Activated CD8-positive, alpha-beta memory T cell treated with anti-CD3 and anti-CD28 coated beads, Interleukin-2, amount 50 U/mL, for 24 hours (primary cell): ENCODE measurements at regions not wholly inside any gene's neighbourhood (a gene's known extent, or its start where the extent isn't known, plus 50 kb on each side); places are given as distances from the start of the nearest gene placed in this dataset.

Source experiments
- DNase-seq: peaks from one replicate; pipeline ENCODE4 v3.0.0-alpha.2; 2020; ENCODE audit errors: extremely low read depth

- no peak for DNase-seq
Measured at GRCh38 chr2:226431288-226431948, 368.2 kb downstream of the IRS1 start.

- no peak for DNase-seq
Measured at GRCh38 chr2:226429476-226429875, 370.1 kb downstream of the IRS1 start.

- no peak for DNase-seq
Measured at GRCh38 chr2:226427538-226428307, 371.9 kb downstream of the IRS1 start.

GRCh38 chr2:226426292-226426736 lies 373.3 kb downstream of the IRS1 start:
- DNase-seq: no peak

GRCh38 chr2:226424971-226425370 lies 374.6 kb downstream of the IRS1 start:
- DNase-seq: no peak

- DNase-seq: peak; percentile 26
Measured at GRCh38 chr2:226423498-226423960, 376.1 kb downstream of the IRS1 start.

- DNase-seq: no peak
Measured at GRCh38 chr2:226420646-226421045, 379.0 kb downstream of the IRS1 start.

GRCh38 chr2:226418521-226418920 lies 381.1 kb downstream of the IRS1 start:
- no peak for DNase-seq

GRCh38 chr2:226414335-226414734 lies 385.3 kb downstream of the IRS1 start:
- DNase-seq: no peak

GRCh38 chr2:226413498-226414130 lies 386.0 kb downstream of the IRS1 start:
- DNase-seq: no peak

GRCh38 chr2:226411727-226412360 lies 387.8 kb downstream of the IRS1 start:
- no peak for DNase-seq

- DNase-seq: no peak
Measured at GRCh38 chr2:226411205-226411604, 388.4 kb downstream of the IRS1 start.

GRCh38 chr2:226410247-226410835 lies 389.3 kb downstream of the IRS1 start:
- DNase-seq: no peak

- DNase-seq: no peak
Measured at GRCh38 chr2:226409134-226409533, 390.5 kb downstream of the IRS1 start.

GRCh38 chr2:226408141-226408540 lies 391.5 kb downstream of the IRS1 start:
- DNase-seq: no peak

- DNase-seq: no peak
Measured at GRCh38 chr2:226407135-226407534, 392.5 kb downstream of the IRS1 start.

GRCh38 chr2:226405465-226405864 lies 394.2 kb downstream of the IRS1 start:
- no peak for DNase-seq

- no peak for DNase-seq
Measured at GRCh38 chr2:226403369-226403768, 396.3 kb downstream of the IRS1 start.

- no peak for DNase-seq
Measured at GRCh38 chr2:226399006-226399405, 400.6 kb downstream of the IRS1 start.

GRCh38 chr2:226398580-226398979 lies 401.0 kb downstream of the IRS1 start:
- DNase-seq: no peak

GRCh38 chr2:226396541-226396940 lies 403.1 kb downstream of the IRS1 start:
- DNase-seq: no peak

GRCh38 chr2:226387499-226387942 lies 412.1 kb downstream of the IRS1 start:
- no peak for DNase-seq
